ENCODE measurements at regions not wholly inside any gene's neighbourhood (a gene's known extent, or its start where the extent isn't known, plus 50 kb on each side); places are given as distances from the start of the nearest gene placed in this dataset.

- intact Hi-C loops (cut with micrococcal nuclease) = no loop called here
- no peak overlapping the region for H3K4me3 ChIP-seq (replicated peaks in 1 of 2; ENCODE audit: low read depth in 1 of 2, low read length in 2 of 2)
- POLR2A ChIA-PET = no interaction called here
Observed at GRCh38 chr12:123051556-123051955, 71.1 kb downstream of the ARL6IP4 start.

GRCh38 chr12:123050913-123051312 is 70.4 kb downstream of the ARL6IP4 start:
- no TSS peak for BruUV-seq (replicated peaks)
- no peak overlapping the region for H3K9ac ChIP-seq (ENCODE audit: low read length)
- H3K9me2 ChIP-seq (ENCODE audit: insufficient read depth) = no peaks in the 10 kb centered on the region
- DNase-seq (ENCODE audit: low read depth, low spot score) (no peak), ATAC-seq (no peak)
- no peak overlapping the region for H3K4me2 ChIP-seq (ENCODE audit: low read length)
- intact Hi-C loops (cut with micrococcal nuclease) = no loop called here
- no peaks in the 10 kb centered on the region for H3K79me2 ChIP-seq (ENCODE audit: insufficient read depth, low read length)
- no peak overlapping the region for H3K4me3 ChIP-seq (replicated peaks in 1 of 2; ENCODE audit: low read depth in 1 of 2, low read length in 2 of 2)
- POLR2A ChIA-PET = no interaction called here
- RAD21 ChIA-PET (ENCODE audit: low non-redundant PET in 1 of 2, low total read pairs in 2 of 2, uncharacterized antibody in 2 of 2, unreplicated experiment in 2 of 2) = no interaction called here
- no peaks in the 10 kb centered on the region for H3K27me3 ChIP-seq (ENCODE audit: insufficient read depth, low read length)
- H3K36me3 ChIP-seq (ENCODE audit: control insufficient read depth in 1 of 2, insufficient read depth in 2 of 2, low read length in 2 of 2) = no peaks in the 10 kb centered on the region
- H4K20me1 ChIP-seq (ENCODE audit: insufficient read depth) = no peaks in the 10 kb centered on the region
- no peak overlapping the region for H3K27ac ChIP-seq (ENCODE audit: low read depth, low read length)
- H3K4me1 ChIP-seq (ENCODE audit: control insufficient read depth in 1 of 2, insufficient read depth in 2 of 2, low read length in 2 of 2) = peaks cover 10 to 14% of the 10 kb centered on the region in 2 experiments
- TF ChIP-seq SIN3A (IDR thresholded peaks at IDR 0.05; ENCODE audit: low read depth) (no peak), CEBPB (IDR thresholded peaks at IDR 0.05; ENCODE audit: low read depth) (no peak), REST (IDR thresholded peaks at IDR 0.05; ENCODE audit: low read depth) (no peak), TCF7L2 (IDR thresholded peaks at IDR 0.05; ENCODE audit: borderline replicate concordance, extremely low read depth, insufficient read depth, insufficient read length) (no peak), EGR1 (IDR thresholded peaks at IDR 0.05; ENCODE audit: low read depth) (no peak), RAD21 (IDR thresholded peaks at IDR 0.05; ENCODE audit: low read depth) (no peak), POLR2A (IDR thresholded peaks at IDR 0.05; ENCODE audit: borderline replicate concordance, extremely low read depth, insufficient read depth, insufficient read length) (no peak)
- no peaks in the 10 kb centered on the region for H3K9me3 ChIP-seq (ENCODE audit: control insufficient read depth in 1 of 2, insufficient read depth in 1 of 2, low read depth in 1 of 2, low read length in 2 of 2)
- no peak overlapping the region for H2AFZ ChIP-seq (ENCODE audit: low read depth, low read length, poor library complexity, severe bottlenecking)
- CTCF ChIA-PET = no interaction called here

More at GRCh38 chr12:123051556-123051955, 71.1 kb downstream of the ARL6IP4 start:
- no peak overlapping the region for H3K4me2 ChIP-seq (ENCODE audit: low read length)
- H3K9ac ChIP-seq (ENCODE audit: low read length) = no peak overlapping the region
- H3K36me3 ChIP-seq (ENCODE audit: control insufficient read depth in 1 of 2, insufficient read depth in 2 of 2, low read length in 2 of 2) = no peaks in the 10 kb centered on the region
- no peak overlapping the region for H2AFZ ChIP-seq (ENCODE audit: low read depth, low read length, poor library complexity, severe bottlenecking)
- DNase-seq (ENCODE audit: low read depth, low spot score) (no peak), ATAC-seq (no peak)
- H3K4me1 ChIP-seq (ENCODE audit: control insufficient read depth in 1 of 2, insufficient read depth in 2 of 2, low read length in 2 of 2) = peaks cover 16 to 20% of the 10 kb centered on the region in 2 experiments
- no peaks in the 10 kb centered on the region for H4K20me1 ChIP-seq (ENCODE audit: insufficient read depth)
- H3K27ac ChIP-seq (ENCODE audit: low read depth, low read length) = no peak overlapping the region
- H3K79me2 ChIP-seq (ENCODE audit: insufficient read depth, low read length) = no peaks in the 10 kb centered on the region
- ChIA-PET RAD21 (ENCODE audit: low non-redundant PET in 1 of 2, low total read pairs in 2 of 2, uncharacterized antibody in 2 of 2, unreplicated experiment in 2 of 2) (no interaction called here), CTCF (no interaction called here)
- no peak for TF ChIP-seq MAX (IDR thresholded peaks at IDR 0.05)
- H3K9me2 ChIP-seq (ENCODE audit: insufficient read depth) = no peaks in the 10 kb centered on the region
- no TSS peak for BruUV-seq (replicated peaks)
- no peaks in the 10 kb centered on the region for H3K9me3 ChIP-seq (ENCODE audit: control insufficient read depth in 1 of 2, insufficient read depth in 1 of 2, low read depth in 1 of 2, low read length in 2 of 2)
- no peaks in the 10 kb centered on the region for H3K27me3 ChIP-seq (ENCODE audit: insufficient read depth, low read length)

Measured in HCT116 (cell line).